NT2/D1 (cell line): ENCODE measurements at regions not wholly inside any gene's neighbourhood (a gene's known extent, or its start where the extent isn't known, plus 50 kb on each side); places are given as distances from the start of the nearest gene placed in this dataset.

Experiments
- YY1 ChIP-seq: IDR thresholded peaks from 2 replicates; pipeline ENCODE4 v1.6.1; 2011; ENCODE audit not compliant: insufficient read length, insufficient read depth
- ZNF274 ChIP-seq: IDR thresholded peaks from 2 replicates; pipeline ENCODE4 v1.6.1; 2011; ENCODE audit warnings: mild to moderate bottlenecking, low read depth, low read length

DNA sequence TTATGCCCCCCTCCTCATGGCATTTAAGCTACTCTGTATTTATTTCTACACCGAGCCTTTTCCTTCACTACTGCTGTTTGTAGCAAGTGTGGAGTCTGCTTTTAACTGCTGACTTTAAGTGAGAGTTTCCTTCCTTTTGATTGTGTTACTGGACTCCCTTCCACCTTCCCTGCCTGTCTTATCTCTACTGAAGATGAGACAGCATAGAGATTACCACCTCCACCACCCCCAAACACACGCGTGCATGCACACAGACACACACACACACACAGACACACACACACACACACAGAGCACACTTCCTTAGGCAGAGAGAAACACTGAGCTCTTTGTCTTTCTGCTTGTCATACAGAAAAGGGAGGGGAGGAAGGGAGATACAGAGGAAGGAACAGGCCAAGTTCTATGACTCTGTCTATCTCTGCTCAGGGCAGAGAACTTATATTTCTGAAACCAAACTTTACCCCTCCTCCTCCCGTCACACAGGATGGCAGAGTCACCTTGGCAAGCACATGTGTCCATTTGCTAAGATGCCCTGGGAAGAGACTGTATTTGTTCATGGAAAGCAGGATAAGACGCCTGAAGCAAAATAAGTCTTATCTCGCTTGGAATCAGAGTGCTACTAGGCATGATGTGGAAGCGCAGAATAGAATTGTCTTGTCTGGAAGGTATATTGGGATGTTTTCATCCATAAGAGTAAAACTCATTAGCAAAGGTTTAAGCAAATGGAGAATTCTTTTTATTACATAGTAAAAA, 81.8 kb upstream of the CAV2 start:
- TF ChIP-seq YY1, result no peak
- no peak for TF ChIP-seq ZNF274
